ENCODE measurements at regions not wholly inside any gene's neighbourhood (a gene's known extent, or its start where the extent isn't known, plus 50 kb on each side); places are given as distances from the start of the nearest gene placed in this dataset.

DNA sequence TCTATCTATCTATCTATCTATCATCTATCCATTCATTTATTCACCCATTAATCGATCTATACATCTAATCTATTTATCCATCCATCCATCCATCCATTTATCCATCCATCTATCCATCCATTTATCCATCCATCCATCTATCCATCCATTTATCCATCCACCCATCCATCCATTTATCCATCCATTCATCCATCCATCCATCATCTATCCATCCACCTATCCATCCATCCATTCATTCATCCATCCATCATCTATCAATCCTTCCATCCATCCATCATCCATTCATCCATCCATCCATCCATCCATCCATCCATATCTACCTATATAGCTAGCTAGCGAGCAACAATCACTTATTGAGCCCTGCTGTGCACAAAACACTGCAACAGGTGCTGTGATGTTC, 953.1 kb upstream of the ZNF722 start:
- intact Hi-C loops (cut with DNase I), result no loop called here

DNA sequence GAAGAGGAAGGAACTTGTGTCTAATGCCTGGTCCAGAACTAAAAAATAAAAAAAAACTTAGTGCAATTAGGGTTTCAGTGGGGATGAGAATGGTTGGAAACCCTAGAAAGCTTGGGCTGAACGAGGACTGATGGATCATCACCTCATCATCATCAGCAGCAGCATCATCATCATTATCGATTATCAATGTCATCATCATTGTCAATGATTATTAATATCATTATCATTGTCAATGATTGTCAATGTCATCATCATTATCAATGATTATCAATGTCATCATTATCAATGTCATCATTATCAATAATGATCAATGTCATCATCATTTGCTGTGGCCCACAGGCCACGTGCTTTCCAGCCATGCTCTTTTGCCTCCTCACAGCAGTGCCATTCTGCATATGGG, 952.0 kb upstream of the ZNF722 start:
- intact Hi-C loops (cut with DNase I), result no loop called here
- ATAC-seq (no peak), DNase-seq (no peak)
- TF ChIP-seq, protein P1, sequence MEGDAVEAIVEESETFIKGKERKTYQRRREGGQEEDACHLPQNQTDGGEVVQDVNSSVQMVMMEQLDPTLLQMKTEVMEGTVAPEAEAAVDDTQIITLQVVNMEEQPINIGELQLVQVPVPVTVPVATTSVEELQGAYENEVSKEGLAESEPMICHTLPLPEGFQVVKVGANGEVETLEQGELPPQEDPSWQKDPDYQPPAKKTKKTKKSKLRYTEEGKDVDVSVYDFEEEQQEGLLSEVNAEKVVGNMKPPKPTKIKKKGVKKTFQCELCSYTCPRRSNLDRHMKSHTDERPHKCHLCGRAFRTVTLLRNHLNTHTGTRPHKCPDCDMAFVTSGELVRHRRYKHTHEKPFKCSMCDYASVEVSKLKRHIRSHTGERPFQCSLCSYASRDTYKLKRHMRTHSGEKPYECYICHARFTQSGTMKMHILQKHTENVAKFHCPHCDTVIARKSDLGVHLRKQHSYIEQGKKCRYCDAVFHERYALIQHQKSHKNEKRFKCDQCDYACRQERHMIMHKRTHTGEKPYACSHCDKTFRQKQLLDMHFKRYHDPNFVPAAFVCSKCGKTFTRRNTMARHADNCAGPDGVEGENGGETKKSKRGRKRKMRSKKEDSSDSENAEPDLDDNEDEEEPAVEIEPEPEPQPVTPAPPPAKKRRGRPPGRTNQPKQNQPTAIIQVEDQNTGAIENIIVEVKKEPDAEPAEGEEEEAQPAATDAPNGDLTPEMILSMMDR (IDR thresholded peaks at IDR 0.05), result no peak
- TF ChIP-seq POLR2A (IDR thresholded peaks at IDR 0.05), result no peak
- no peak overlapping the region for H3K4me3 ChIP-seq
- 36% methylated on average over 3 of the region's 3 CpGs for WGBS (ENCODE audit: insufficient coverage, low coverage, low lambda C conversion rate, missing lambda C conversion rate)
- no peaks in the 10 kb centered on the region for H3K4me1 ChIP-seq
- H3K27ac ChIP-seq, result no peak overlapping the region
- H3K36me3 ChIP-seq, result no peaks in the 10 kb centered on the region
- no peaks in the 10 kb centered on the region for H3K9me3 ChIP-seq
- no peaks in the 10 kb centered on the region for H3K27me3 ChIP-seq

More for the DNA sequence above, 953.1 kb upstream of the ZNF722 start:
- ATAC-seq (no peak), DNase-seq (no peak)
- H3K9me3 ChIP-seq, result no peaks in the 10 kb centered on the region
- no peaks in the 10 kb centered on the region for H3K27me3 ChIP-seq
- H3K27ac ChIP-seq, result no peak overlapping the region
- H3K4me3 ChIP-seq, result no peak overlapping the region
- no peaks in the 10 kb centered on the region for H3K4me1 ChIP-seq
- H3K36me3 ChIP-seq, result no peaks in the 10 kb centered on the region
- WGBS (ENCODE audit: insufficient coverage, low coverage, low lambda C conversion rate, missing lambda C conversion rate), result 17% methylated on average over 2 of the region's 2 CpGs
- TF ChIP-seq POLR2A (IDR thresholded peaks at IDR 0.05), result no peak
- TF ChIP-seq, protein P1 (IDR thresholded peaks at IDR 0.05), result no peak

DNA sequence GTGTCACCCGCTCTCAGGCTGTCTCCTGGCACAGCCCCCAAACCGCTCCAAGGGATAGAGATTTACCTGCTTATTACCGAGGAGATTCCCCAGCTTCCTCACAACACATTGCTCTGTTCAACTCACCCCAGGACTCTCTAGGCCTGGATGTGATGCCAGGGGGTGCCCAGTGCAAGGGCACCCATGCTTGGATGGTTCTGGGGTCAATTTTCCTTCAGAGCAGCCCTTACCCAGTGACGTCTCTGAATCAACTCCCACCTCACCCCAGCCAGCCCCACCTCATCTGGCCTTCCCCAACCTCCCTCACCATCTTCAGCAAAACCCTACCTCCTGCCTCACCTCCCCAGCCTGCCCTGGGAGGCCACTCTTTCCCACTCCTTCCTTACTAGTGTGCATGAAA, 951.6 kb upstream of the ZNF722 start:
- intact Hi-C loops (cut with DNase I), result no loop called here
- TF ChIP-seq POLR2A (IDR thresholded peaks at IDR 0.05), result no peak
- TF ChIP-seq, protein P1 (IDR thresholded peaks at IDR 0.05), result no peak
- 50% methylated on average over 3 of the region's 4 CpGs for WGBS (ENCODE audit: insufficient coverage, low coverage, low lambda C conversion rate, missing lambda C conversion rate)
- H3K4me3 ChIP-seq, result no peak overlapping the region
- H3K27me3 ChIP-seq, result no peaks in the 10 kb centered on the region
- no peak for ATAC-seq
- no peaks in the 10 kb centered on the region for H3K4me1 ChIP-seq
- H3K27ac ChIP-seq, result no peak overlapping the region
- no peaks in the 10 kb centered on the region for H3K9me3 ChIP-seq
- no peaks in the 10 kb centered on the region for H3K36me3 ChIP-seq
- no peak for DNase-seq

DNA sequence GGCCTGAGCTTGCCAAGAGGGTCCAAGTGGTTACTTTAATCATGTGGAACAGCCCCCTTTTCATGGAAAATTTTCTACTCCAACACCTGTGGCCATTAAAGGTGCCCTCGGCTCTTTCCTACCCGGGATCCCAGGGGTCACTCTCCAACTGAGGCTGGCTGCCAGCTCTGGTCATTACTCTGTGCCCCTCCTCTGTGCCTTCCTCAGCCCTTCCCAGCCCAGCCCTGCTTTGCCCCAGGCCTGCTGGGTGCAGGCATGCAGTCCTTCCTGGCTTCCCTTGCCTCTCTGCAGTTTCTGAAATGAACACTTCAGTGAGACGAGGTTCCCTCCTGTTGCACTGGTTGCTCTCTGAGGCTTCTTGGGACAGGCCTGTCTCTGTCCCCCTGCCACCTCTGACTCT, 951.1 kb upstream of the ZNF722 start:
- no peak for ATAC-seq
- Histone ChIP-seq H3K27me3 (no peaks in the 10 kb centered on the region), H3K4me1 (no peaks in the 10 kb centered on the region), H3K36me3 (no peaks in the 10 kb centered on the region), H3K27ac (no peak overlapping the region), H3K4me3 (no peak overlapping the region), H3K9me3 (no peaks in the 10 kb centered on the region)
- no peak for TF ChIP-seq POLR2A (IDR thresholded peaks at IDR 0.05)
- TF ChIP-seq, protein P1 (IDR thresholded peaks at IDR 0.05), result no peak
- 54% methylated on average over 3 of the region's 3 CpGs for WGBS (ENCODE audit: insufficient coverage, low coverage, low lambda C conversion rate, missing lambda C conversion rate)
- intact Hi-C loops (cut with DNase I), result no loop called here
- DNase-seq, result no peak

DNA sequence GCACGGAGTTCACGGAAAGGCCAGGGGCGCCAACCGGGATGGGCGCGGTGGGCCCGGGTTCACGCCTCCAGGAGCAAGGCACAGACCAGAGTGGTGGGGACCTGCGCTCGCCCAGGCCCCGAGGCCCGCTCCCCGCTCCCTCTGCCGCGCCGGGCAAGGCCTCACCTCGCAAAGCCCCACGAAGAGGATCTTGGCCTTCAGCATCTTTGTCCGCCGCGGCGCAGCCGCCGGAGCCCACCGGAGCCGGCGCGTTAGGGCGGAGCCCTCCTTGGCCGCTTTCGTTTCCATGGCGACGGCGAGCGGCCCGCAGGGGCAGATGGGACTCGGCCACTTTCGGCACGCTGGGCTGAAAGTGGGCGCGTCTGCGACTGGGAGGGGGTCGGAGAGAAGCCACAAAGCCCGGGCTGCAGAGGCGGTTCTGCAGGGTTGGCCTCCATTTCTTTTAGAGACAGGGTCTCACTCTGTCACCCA, 944.4 kb upstream of the ZNF722 start:
- Histone ChIP-seq H3K27me3 (no peaks in the 10 kb centered on the region), H3K4me1 (no peaks in the 10 kb centered on the region), H3K27ac (no peak overlapping the region), H3K9me3 (no peaks in the 10 kb centered on the region), H3K36me3 (no peaks in the 10 kb centered on the region), H3K4me3 (no peak overlapping the region)
- 30% methylated on average over 5 of the region's 45 CpGs for WGBS (ENCODE audit: insufficient coverage, low coverage, low lambda C conversion rate, missing lambda C conversion rate)
- no peak for ATAC-seq
- no peak for DNase-seq
- intact Hi-C loops (cut with DNase I), result no loop called here
- TF ChIP-seq POLR2A (IDR thresholded peaks at IDR 0.05), result no peak
- TF ChIP-seq, protein P1 (IDR thresholded peaks at IDR 0.05), result no peak
